ENCODE measurements at regions not wholly inside any gene's neighbourhood (a gene's known extent, or its start where the extent isn't known, plus 50 kb on each side); places are given as distances from the start of the nearest gene placed in this dataset.

DNA sequence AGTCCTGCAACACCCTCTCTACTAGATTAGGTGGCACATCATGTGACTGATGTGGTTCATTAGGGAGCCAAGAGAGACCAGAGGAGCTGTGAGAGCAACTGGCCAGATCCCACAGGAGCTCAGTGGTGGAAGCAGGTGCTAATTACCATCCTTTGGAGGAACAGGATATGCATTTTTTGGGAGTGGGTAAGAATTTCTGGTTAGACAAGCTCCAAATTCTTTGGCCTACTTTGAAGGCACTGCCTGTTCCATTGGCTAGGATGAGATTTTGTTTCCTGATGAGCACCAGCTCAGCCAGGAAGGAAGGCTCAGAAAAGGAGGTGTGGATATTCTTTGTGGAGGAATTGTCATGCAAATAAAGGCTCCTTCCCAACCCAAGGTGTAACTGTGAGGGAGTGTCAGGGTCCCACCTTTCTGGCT is 130.3 kb upstream of the BMP2 start:
- TF ChIP-seq, protein P1, sequence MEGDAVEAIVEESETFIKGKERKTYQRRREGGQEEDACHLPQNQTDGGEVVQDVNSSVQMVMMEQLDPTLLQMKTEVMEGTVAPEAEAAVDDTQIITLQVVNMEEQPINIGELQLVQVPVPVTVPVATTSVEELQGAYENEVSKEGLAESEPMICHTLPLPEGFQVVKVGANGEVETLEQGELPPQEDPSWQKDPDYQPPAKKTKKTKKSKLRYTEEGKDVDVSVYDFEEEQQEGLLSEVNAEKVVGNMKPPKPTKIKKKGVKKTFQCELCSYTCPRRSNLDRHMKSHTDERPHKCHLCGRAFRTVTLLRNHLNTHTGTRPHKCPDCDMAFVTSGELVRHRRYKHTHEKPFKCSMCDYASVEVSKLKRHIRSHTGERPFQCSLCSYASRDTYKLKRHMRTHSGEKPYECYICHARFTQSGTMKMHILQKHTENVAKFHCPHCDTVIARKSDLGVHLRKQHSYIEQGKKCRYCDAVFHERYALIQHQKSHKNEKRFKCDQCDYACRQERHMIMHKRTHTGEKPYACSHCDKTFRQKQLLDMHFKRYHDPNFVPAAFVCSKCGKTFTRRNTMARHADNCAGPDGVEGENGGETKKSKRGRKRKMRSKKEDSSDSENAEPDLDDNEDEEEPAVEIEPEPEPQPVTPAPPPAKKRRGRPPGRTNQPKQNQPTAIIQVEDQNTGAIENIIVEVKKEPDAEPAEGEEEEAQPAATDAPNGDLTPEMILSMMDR (IDR thresholded peaks at IDR 0.05; ENCODE audit: low read depth, low read length), result no peak
- TF ChIP-seq, protein P2, sequence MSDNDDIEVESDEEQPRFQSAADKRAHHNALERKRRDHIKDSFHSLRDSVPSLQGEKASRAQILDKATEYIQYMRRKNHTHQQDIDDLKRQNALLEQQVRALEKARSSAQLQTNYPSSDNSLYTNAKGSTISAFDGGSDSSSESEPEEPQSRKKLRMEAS (IDR thresholded peaks at IDR 0.05; ENCODE audit: low read depth, low read length), result no peak
- no peak for TF ChIP-seq POLR2A (IDR thresholded peaks at IDR 0.05; ENCODE audit: extremely low read depth, insufficient read length)
- no peak for TF ChIP-seq MYC (IDR thresholded peaks at IDR 0.05; ENCODE audit: low read depth, low read length)
- no peak overlapping the region for H3K4me3 ChIP-seq (ENCODE audit: low read depth, low read length)
- DNase-seq (ENCODE audit: low read depth), result no peak

DNA sequence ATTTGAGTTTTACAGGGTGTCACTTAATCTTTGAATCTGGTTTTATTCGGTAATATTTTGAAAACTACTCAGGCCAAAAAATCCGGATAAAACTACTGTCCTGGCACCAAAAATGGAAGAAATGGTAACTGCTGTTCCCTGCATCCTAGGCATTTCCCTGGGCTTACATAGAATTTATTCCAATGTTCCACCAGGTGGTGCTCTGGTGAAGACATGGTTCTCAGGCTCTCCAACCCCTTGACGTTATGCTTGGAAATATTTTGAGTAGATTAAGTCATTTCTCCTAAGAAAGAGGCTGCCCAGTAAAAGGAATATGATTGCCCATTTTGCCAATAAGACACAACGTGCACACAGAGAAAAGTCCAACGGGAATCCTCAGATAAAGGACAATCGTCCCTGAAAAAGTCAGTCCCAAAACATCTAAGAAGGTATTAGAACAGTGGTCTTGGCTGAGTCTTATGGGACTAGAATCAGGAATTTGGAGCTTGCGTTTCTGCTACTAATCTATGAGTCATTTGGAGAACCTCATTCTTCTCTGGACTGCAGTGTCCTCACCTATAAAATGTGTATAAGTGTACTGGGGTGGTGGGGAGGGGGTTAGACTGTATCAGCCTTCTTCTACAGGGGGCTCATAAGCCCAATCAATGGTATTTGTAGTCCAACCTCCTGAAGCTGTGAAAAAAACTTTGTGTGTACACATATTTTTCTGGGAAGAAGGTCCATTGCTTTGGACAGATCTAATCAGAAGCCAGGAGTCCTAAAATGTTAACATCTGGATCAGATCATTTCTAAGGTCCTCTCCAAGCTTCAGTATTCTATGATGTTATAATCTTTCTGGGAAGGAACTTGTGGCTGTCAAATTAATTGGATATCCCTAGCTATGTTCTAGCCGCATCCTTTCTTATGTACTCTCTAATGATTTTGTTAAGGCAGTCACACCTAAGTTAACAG is 131.0 kb upstream of the BMP2 start:
- peak; percentile 80 for DNase-seq (ENCODE audit: low read depth)
- no peak for TF ChIP-seq MYC (IDR thresholded peaks at IDR 0.05; ENCODE audit: low read depth, low read length)
- TF ChIP-seq, protein P1 (IDR thresholded peaks at IDR 0.05; ENCODE audit: low read depth, low read length), result peak; percentile 49
- no peak overlapping the region for H3K4me3 ChIP-seq (ENCODE audit: low read depth, low read length)

DNA sequence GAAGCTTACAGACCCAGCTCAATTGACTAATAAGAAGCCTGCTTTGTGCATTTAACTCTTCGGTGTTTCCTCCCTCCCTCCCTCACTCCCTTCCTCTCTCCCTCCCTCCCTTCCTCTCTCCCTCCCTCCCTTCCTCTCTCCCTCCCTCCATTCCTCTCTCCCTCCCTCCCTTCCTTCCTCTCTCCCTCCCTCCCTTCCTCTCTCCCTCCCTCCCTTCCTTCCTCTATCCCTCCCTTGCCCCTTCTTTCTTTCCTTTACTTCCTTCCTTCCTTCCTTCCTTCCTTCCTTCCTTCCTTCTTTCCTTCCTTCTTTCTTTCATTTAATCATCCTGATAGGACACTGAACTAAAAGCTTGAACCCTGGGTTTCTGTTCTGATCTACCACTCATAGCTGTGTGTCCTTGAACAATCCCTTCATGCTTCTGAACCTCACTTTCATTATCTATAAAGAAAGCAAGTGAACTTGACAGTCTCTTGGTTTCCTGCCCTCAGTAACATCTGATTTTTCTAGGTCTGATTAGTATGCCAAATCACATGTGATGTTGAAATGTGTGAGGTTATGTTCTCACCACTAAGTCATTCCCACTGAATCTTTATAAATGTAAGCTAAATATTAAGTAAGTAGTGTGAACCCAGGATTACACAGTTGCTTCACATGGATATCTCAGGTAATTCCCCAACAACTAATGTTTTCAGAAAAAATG is 132.3 kb upstream of the BMP2 start:
- DNase-seq (ENCODE audit: low read depth), result no peak
- TF ChIP-seq, protein P1 (IDR thresholded peaks at IDR 0.05; ENCODE audit: low read depth, low read length), result no peak
- TF ChIP-seq POLR2A (IDR thresholded peaks at IDR 0.05; ENCODE audit: extremely low read depth, insufficient read length) (no peak), MYC (IDR thresholded peaks at IDR 0.05; ENCODE audit: low read depth, low read length) (no peak)
- TF ChIP-seq, protein P2 (IDR thresholded peaks at IDR 0.05; ENCODE audit: low read depth, low read length), result no peak
- H3K4me3 ChIP-seq (ENCODE audit: low read depth, low read length), result no peak overlapping the region

DNA sequence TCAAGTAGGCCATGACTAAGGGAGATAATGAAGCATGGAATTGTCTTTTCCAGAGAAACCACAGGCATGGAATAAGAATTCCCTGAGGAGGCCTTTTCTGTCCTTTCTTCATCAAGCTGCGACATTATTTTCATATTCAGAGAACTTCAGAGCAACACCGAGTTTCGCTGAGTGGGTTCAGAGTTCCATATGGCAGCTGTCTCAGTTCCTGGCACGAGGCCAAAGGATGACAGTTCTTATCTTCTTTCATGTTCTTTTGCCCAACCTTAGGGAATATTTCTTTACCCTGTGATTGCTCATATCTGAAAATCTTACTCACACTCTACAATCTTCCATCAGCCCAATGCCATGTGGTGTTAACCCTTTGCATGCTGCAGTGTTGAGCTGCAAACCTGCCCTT is 135.3 kb upstream of the BMP2 start:
- TF ChIP-seq, protein P1 (IDR thresholded peaks at IDR 0.05; ENCODE audit: low read depth, low read length), result no peak
- TF ChIP-seq POLR2A (IDR thresholded peaks at IDR 0.05; ENCODE audit: extremely low read depth, insufficient read length) (no peak), MYC (IDR thresholded peaks at IDR 0.05; ENCODE audit: low read depth, low read length) (no peak)
- TF ChIP-seq, protein P2 (IDR thresholded peaks at IDR 0.05; ENCODE audit: low read depth, low read length), result no peak
- peak; percentile 33 for DNase-seq (ENCODE audit: low read depth)
- no peak overlapping the region for H3K4me3 ChIP-seq (ENCODE audit: low read depth, low read length)

DNA sequence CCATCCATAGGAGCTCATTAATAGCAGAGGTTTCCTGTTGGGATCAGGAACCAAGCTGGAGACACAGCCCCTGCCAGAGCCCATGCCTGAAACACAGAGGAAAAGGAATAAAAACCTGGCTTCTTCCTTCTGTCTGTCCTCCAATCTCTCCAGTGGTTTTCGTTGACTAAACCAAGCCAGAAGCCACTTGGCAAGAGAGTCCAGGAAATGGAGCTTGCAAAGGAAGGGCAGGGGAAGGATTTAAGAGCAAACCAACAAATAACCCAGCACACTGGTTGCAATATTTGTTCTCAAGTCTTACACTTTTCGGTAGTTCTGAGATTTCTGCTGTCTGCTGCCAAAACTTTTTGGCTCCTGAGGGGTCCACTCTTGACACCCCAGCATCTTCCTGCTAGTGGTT is 137.0 kb upstream of the BMP2 start:
- no peak overlapping the region for H3K4me3 ChIP-seq (ENCODE audit: low read depth, low read length)
- DNase-seq (ENCODE audit: low read depth), result no peak
- no peak for TF ChIP-seq MYC (IDR thresholded peaks at IDR 0.05; ENCODE audit: low read depth, low read length)
- TF ChIP-seq, protein P1 (IDR thresholded peaks at IDR 0.05; ENCODE audit: low read depth, low read length), result no peak
- no peak for TF ChIP-seq POLR2A (IDR thresholded peaks at IDR 0.05; ENCODE audit: extremely low read depth, insufficient read length)
- TF ChIP-seq, protein P2 (IDR thresholded peaks at IDR 0.05; ENCODE audit: low read depth, low read length), result no peak

Data from NB4 (cell line).